ENCODE measurements at regions not wholly inside any gene's neighbourhood (a gene's known extent, or its start where the extent isn't known, plus 50 kb on each side); places are given as distances from the start of the nearest gene placed in this dataset.
"Not testable (repeated sequence)": the region's sequence is repeated elsewhere in the genome, so short reads cannot be mapped to it uniquely, and the experiment has no call there.

DNA sequence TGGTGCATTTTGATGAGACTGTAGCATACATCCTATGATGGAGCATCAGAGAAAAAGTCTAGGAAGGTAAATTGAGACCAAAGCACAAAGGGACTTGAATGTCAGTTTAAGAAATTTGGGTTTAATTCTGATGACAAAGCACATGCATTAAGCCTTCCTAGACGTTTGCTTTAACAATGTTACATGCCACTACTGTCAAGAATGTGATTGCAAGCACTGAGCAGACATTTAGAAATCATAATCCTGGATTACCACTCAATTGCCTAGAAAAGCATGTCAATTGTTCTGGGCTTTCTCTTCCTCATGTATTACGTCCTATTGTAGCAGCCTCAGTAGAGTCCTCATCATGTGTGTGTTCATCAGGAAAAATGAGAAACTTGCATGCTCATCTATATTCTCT, 117.1 kb downstream of the ZNF281 start:
- ATAC-seq (replicated peaks in 6 of 8) = no peak
- Histone ChIP-seq H3K27ac (no peak overlapping the region), H3K4me1 (replicated peaks in 1 of 2) (peaks cover 3 to 7% of the 10 kb centered on the region in 2 donors), H3K4me3 (no peak overlapping the region)
- in situ Hi-C loops (cut with MboI; ENCODE audit: low pct_unique_long_range_greater_than_20kb in 2 of 9, low sequenced_read_pairs in 9 of 9, unreplicated experiment in 9 of 9) = loop anchor here in 3 of 9 experiments (25.0 kb wide), 1 partner anchor 195 kb away; no protein-coding TSS in a partner anchor
- WGBS, 10 experiments = 17 to 93% (median 42%) methylated on average over 1 to 2 of the region's 2 CpGs; no CpG with 5 or more reads in 2 of the 10 experiments

DNA sequence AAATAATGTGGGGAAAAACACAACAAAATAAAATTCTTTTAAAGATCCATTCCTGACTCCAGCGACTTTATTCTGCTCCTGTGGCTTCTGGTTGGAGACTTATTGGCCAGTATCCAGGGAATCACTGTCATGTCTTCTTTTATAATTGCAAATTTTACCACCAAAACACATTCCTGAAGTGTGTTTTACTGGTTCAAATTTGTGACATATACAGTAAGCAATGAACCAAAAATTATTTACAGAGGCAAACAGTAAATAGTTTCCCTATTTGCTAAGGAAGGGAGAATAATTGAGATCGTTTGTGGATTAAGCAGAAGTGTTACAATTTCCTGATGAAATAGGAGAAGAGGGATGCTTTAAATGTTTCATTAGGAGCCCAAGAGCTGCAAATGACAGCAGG, 118.7 kb downstream of the ZNF281 start:
- Histone ChIP-seq H3K27ac (no peak overlapping the region), H3K4me1 (replicated peaks in 1 of 2) (peaks cover 3 to 7% of the 10 kb centered on the region in 2 donors), H3K4me3 (no peak overlapping the region)
- in situ Hi-C loops (cut with MboI; ENCODE audit: low pct_unique_long_range_greater_than_20kb in 2 of 9, low sequenced_read_pairs in 9 of 9, unreplicated experiment in 9 of 9) = loop anchor here in 3 of 9 experiments (25.0 kb wide), 1 partner anchor 196 kb away; no protein-coding TSS in a partner anchor
- 0 to 93% (median 74%) methylated on average over 1 to 2 of the region's 2 CpGs; no CpG with 5 or more reads in 1 of the 10 experiments for WGBS, 10 experiments
- no peak for ATAC-seq (replicated peaks in 6 of 8)

DNA sequence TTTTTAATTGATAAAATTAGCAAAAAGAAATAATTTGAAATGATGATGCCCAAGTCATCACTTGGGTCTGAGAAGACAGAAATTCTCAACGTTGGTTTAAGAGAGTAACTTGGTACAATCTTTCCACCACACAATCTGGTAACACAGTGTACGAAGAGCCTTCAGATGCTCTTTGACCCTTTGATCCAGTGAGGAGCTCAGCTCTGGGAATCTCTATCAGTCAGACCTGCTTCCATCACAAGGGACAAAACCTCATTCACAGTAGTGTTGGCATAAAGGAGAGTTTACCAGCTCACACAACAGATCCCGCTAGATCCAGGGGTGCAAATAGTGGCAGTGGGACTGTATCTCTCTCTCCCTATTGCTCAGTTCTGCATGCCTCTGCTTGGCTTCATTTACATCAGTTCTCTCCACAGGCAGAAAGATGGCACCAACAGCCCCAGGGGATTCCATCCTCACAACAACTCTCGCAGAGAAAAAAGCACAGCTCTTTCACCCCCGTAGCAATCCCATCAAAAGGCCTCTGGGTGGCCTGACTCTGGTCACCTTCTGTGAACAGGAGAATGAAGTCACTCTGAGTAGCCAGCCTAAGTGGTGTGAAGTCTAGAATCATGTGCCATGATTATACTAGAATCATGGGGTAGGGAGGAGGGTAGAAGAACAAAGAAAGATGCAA, 119.7 kb downstream of the ZNF281 start:
- ATAC-seq (replicated peaks in 6 of 8) = peak in 5 of 8 experiments; percentile 24 to 64 (median 41)
- Histone ChIP-seq H3K27ac (no peak overlapping the region), H3K4me3 (no peak overlapping the region), H3K4me1 (replicated peaks in 1 of 2) (peaks cover 3 to 7% of the 10 kb centered on the region in 2 donors)
- WGBS, 10 experiments = 40 to 93% (median 69%) methylated on average over 1 to 5 of the region's 5 CpGs; no CpG with 5 or more reads in 1 of the 10 experiments
- in situ Hi-C loops (cut with MboI; ENCODE audit: low pct_unique_long_range_greater_than_20kb in 2 of 9, low sequenced_read_pairs in 9 of 9, unreplicated experiment in 9 of 9) = loop anchor here in 3 of 9 experiments (25.0 kb wide), 1 partner anchor 197 kb away; no protein-coding TSS in a partner anchor

DNA sequence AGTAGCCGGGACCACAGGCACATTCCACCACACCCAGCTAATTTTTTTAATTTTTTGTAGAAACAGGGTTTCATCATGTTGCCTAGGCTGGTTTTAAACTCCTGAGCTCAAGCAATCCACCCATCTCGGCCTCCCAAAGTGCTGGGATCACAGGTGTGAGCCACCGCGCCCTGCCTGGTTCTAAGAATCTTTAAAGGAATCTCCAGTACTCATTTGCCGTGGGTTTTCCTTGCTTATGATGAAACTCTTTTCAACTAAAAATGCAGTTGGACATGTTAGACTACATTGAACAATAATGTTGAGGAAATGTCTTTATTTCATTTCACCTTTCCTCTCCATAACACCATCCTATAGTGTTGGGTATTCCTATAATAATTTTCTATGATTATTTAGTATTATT, 121.6 kb downstream of the ZNF281 start:
- in situ Hi-C loops (cut with MboI; ENCODE audit: low pct_unique_long_range_greater_than_20kb in 2 of 9, low sequenced_read_pairs in 9 of 9, unreplicated experiment in 9 of 9) = loop anchor here in 3 of 9 experiments (10.0 to 25.0 kb wide), 2 partner anchors 199 to 593 kb away; no protein-coding TSS in a partner anchor
- WGBS, 10 experiments = 80 to 100% (median 96%) methylated on average over 1 to 4 of the region's 5 CpGs; no CpG with 5 or more reads in 1 of the 10 experiments
- H3K4me3 ChIP-seq = no peak overlapping the region
- ATAC-seq (replicated peaks in 6 of 8) = no peak
- H3K4me1 ChIP-seq (replicated peaks in 1 of 2) = peaks cover 3 to 7% of the 10 kb centered on the region in 2 donors
- no peak overlapping the region for H3K27ac ChIP-seq

DNA sequence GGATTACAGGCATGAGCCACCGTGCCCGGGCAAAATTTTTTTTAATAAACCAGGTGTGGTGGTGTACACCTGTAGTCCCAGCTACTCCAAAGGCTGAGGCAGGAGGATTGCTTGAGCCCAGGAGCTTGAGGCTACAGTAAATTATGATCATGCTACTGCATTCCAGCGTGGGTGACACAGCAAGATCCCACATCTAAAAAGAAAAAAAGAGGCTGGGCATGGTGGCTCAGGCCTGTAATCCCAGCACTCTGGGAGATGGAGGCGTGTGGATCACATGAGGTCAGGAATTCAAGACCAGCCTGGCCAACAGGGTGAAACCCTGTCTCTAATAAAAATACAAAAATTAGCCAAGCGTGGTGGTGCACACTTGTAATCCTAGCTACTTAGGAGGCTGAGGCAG, 125.6 kb downstream of the ZNF281 start:
- 36 to 95% (median 87%) methylated on average over 1 to 3 of the region's 5 CpGs; no CpG with 5 or more reads in 3 of the 10 experiments for WGBS, 10 experiments
- ATAC-seq (replicated peaks in 6 of 8); H3K4me3 ChIP-seq; H3K27ac ChIP-seq; H3K4me1 ChIP-seq (replicated peaks in 1 of 2): not testable (repeated sequence)
- in situ Hi-C loops (cut with MboI; ENCODE audit: low pct_unique_long_range_greater_than_20kb in 2 of 9, low sequenced_read_pairs in 9 of 9, unreplicated experiment in 9 of 9) = loop anchor here in 3 of 9 experiments (10.0 to 25.0 kb wide), 2 partner anchors 203 to 589 kb away; no protein-coding TSS in a partner anchor

DNA sequence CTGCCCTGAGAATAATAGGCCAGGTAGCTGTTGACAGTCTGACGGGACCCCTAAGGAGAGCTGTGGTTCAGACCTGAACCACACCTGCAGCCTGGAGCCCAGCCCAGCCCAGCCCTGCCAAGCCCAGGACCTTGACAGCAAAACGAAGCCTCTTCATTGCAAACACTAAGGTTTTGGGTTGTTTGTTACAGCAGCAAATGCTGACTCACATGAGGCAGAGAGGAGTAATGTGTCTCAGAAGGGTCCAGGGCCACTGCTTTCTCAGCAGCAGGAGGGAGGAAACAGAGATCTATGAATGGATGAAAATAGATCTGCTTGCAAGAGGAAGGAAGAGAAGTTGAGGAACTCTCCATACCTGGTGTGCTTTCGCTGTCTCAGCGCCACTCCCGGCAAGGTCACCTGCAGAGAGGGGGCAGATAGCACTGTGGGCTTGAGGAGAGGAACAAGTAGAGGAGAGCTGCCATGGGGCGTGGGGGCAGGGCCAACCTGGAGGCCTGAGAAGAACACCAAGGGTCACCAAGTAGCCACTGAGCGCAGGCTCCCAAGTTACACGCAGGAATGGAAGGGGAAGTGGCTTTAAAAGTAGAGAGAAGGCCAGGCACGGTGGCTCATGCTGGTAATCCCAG, 127.2 kb downstream of the ZNF281 start:
- Histone ChIP-seq H3K4me3 (no peak overlapping the region), H3K4me1 (replicated peaks in 1 of 2) (no peaks in the 10 kb centered on the region), H3K27ac (no peak overlapping the region)
- in situ Hi-C loops (cut with MboI; ENCODE audit: low pct_unique_long_range_greater_than_20kb in 2 of 9, low sequenced_read_pairs in 9 of 9, unreplicated experiment in 9 of 9) = loop anchor here in 3 of 9 experiments (10.0 to 25.0 kb wide), 2 partner anchors 205 to 588 kb away; no protein-coding TSS in a partner anchor
- ATAC-seq (replicated peaks in 6 of 8) = no peak
- WGBS, 10 experiments = 27 to 100% (median 89%) methylated on average over 1 to 9 of the region's 9 CpGs

DNA sequence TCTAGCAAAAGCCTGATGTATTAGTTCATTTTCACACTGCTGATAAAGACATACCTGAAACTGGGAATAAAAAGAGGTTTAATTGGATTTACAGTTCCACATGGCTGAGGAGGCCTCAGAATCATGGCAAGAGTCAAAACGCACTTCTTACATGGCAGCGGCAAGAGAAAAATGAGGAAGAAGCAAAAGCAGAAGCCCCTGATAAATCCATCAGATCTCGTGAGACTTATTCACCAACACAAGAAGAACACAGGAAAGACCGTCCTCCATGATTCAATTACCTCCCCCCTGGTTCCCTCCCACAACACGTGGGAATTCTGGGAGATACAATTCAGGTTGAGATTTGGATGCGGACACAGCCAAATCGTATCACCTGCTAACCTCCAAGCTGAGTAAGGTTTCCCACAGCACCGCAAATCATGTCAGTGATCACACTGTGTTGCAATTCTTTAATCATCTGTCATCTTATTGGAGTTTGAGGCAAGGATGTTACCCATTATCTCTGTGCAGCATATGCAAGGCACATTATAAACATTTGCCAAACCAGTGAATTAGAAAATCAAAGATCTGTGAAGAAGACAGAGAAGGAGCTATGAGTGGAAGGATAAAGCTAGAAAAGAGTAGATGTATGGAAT, 128.5 kb downstream of the ZNF281 start:
- Histone ChIP-seq H3K4me1 (replicated peaks in 1 of 2) (no peaks in the 10 kb centered on the region), H3K27ac (no peak overlapping the region), H3K4me3 (no peak overlapping the region)
- WGBS, 10 experiments = 23 to 100% (median 94%) methylated on average over 1 to 8 of the region's 8 CpGs; no CpG with 5 or more reads in 1 of the 10 experiments
- in situ Hi-C loops (cut with MboI; ENCODE audit: low pct_unique_long_range_greater_than_20kb in 2 of 9, low sequenced_read_pairs in 9 of 9, unreplicated experiment in 9 of 9) = loop anchor here in 3 of 9 experiments (10.0 to 25.0 kb wide), 2 partner anchors 206 to 587 kb away; no protein-coding TSS in a partner anchor
- ATAC-seq (replicated peaks in 6 of 8) = no peak

DNA sequence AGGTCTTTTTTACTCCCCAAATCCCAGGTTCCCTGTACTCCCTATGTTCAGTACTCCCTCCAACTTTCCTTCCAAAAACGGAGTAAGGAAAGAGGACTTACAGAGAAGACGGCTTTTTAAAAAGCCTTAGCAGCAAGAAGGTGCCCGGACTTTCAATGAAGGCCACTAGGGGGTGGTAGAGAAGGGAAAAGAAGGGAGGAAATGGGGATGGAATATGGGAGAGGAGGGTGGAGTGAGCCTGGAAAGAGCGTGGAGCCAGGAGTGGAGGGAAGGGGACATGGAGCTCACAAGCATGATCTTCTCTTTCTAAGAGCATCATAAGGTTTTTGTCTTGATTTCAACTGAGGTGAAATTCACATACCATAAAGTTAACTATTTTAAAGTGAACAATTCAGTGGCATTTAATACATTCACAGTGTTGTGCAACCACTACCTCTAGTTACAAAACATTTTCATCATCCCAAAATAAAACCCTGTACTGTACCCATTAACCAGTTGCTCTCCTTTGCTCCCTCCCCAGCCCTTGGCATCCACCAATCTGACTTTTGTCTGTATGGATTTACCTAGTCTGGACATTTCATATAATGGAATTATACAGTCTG, 129.9 kb downstream of the ZNF281 start:
- Histone ChIP-seq H3K4me3 (no peak overlapping the region), H3K4me1 (replicated peaks in 1 of 2) (no peaks in the 10 kb centered on the region), H3K27ac (no peak overlapping the region)
- in situ Hi-C loops (cut with MboI; ENCODE audit: low pct_unique_long_range_greater_than_20kb in 2 of 9, low sequenced_read_pairs in 9 of 9, unreplicated experiment in 9 of 9) = loop anchor here in 3 of 9 experiments (10.0 to 25.0 kb wide), 2 partner anchors 207 to 585 kb away; no protein-coding TSS in a partner anchor
- 0 to 63% (median 50%) methylated on average over 1 to 4 of the region's 4 CpGs; no CpG with 5 or more reads in 2 of the 10 experiments for WGBS, 10 experiments
- peak in 3 of 8 experiments; percentile 82 to 93 (median 88) for ATAC-seq (replicated peaks in 6 of 8)

DNA sequence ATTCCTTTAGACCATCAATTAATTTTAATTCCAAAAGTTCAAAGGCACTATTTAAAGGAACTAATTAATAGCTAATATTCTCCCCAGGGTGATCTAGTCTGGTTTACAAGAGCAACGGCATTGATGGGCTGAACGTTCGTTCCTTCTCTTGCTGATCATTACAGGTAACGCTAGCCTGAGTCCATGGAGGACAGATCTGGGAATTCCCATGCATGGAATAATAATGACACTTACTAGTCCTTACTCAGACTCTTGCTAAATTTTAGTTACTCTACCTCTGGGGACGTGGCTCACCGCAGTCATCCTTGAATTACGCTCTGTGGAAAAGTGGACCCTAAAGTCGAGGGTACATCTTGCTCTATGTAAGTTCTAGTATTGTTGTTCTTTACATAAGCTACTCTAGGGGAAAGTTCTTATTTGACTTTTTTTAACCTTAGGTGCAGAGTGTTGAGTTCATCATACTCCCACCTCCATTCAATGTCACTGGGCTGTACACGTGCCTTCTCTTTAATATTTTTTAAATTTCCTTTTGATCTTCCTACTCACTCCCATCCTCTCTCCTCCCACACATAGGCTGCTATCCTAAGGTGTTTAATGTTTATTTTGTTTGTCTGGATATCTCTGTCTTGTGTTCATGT, 133.9 kb downstream of the ZNF281 start:
- 67 to 100% (median 87%) methylated on average over 1 to 9 of the region's 9 CpGs for WGBS, 10 experiments
- no peak for ATAC-seq (replicated peaks in 6 of 8)
- in situ Hi-C loops (cut with MboI; ENCODE audit: low pct_unique_long_range_greater_than_20kb in 2 of 9, low sequenced_read_pairs in 9 of 9, unreplicated experiment in 9 of 9) = loop anchor here in 3 of 9 experiments (25.0 kb wide), 1 partner anchor 211 kb away; no protein-coding TSS in a partner anchor

DNA sequence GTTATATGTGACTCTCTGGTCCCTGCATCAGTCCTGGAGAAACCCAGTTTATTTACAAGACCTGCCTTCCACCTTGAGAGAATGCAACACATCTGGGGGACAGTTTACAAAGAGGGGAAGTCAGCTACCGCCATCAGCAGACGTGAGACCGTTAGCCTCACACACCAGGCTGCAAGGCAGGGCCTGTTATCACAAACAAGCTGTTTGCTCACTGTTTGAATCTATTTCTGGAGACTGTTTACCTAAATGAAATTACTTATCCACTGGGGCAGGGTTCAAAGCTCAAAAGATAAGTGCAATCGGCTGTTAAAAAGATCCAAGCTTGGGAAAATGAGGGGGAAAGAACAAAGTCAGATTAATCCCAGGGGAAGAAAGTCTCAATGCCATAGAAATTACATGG, 134.4 kb downstream of the ZNF281 start:
- ATAC-seq (replicated peaks in 6 of 8) = no peak
- Histone ChIP-seq H3K4me1 (replicated peaks in 1 of 2) (no peaks in the 10 kb centered on the region), H3K27ac (no peak overlapping the region), H3K4me3 (no peak overlapping the region)
- in situ Hi-C loops (cut with MboI; ENCODE audit: low pct_unique_long_range_greater_than_20kb in 2 of 9, low sequenced_read_pairs in 9 of 9, unreplicated experiment in 9 of 9) = loop anchor here in 3 of 9 experiments (25.0 kb wide), 1 partner anchor 212 kb away; no protein-coding TSS in a partner anchor
- WGBS, 10 experiments = 62 to 100% (median 91%) methylated on average over 1 to 4 of the region's 4 CpGs; no CpG with 5 or more reads in 4 of the 10 experiments

More for the DNA sequence above, 133.9 kb downstream of the ZNF281 start:
- Histone ChIP-seq H3K4me1 (replicated peaks in 1 of 2) (no peaks in the 10 kb centered on the region), H3K4me3 (no peak overlapping the region), H3K27ac (no peak overlapping the region)

DNA sequence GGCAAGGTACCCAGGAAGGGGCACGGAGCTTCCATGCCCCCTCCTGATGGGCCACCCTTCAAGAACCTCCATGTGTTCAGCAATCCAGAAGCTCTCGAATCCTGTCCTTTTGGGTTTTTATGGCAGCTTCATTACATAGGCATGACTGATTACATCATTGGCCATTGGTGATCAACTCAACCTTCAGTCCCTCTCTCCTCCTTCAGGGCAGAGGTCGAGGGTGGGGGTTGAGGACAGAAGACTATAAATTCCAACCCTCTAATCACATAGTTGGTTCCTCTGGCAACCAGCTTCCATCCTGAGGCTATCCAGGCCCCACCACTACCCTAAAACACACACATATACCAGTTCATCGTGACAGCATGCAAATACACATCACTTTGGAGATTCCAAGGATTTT, 135.7 kb downstream of the ZNF281 start:
- ATAC-seq (replicated peaks in 6 of 8) = no peak
- Histone ChIP-seq H3K27ac (no peak overlapping the region), H3K4me1 (replicated peaks in 1 of 2) (no peaks in the 10 kb centered on the region), H3K4me3 (no peak overlapping the region)
- in situ Hi-C loops (cut with MboI; ENCODE audit: low pct_unique_long_range_greater_than_20kb in 2 of 9, low sequenced_read_pairs in 9 of 9, unreplicated experiment in 9 of 9) = no loop called here
- WGBS, 10 experiments = 0 to 80% (median 59%) methylated on average over 1 to 4 of the region's 4 CpGs; no CpG with 5 or more reads in 1 of the 10 experiments

Data from motor neuron (in vitro differentiated cells).